GM23338 (cell line): ENCODE measurements at regions not wholly inside any gene's neighbourhood (a gene's known extent, or its start where the extent isn't known, plus 50 kb on each side); places are given as distances from the start of the nearest gene placed in this dataset.

ENCODE experiments used
- ATAC-seq: fragments of 200-7000 bp; cut with Tn5 transposase; 3 replicates; pipeline ENCODE4 v1.9.1; 2020
- DNase-seq: peaks from one replicate; pipeline ENCODE4 v3.0.0-alpha.2; 2015; ENCODE audit warnings: low spot score
- H2AFZ ChIP-seq: fragments of 200-600 bp; sonication (generic); 2 replicates; pipeline ENCODE4 v1.8.0; 2016; ENCODE audit warnings: antibody characterized with exemption, mild to moderate bottlenecking, moderate library complexity
- H3F3A ChIP-seq: fragments of 200-600 bp; sonication (generic); replicated peaks from 2 replicates; pipeline ENCODE4 v1.8.0; 2017; ENCODE audit warnings: antibody characterized with exemption, mixed run types, low read depth
- H3K27ac ChIP-seq: fragments of 200-600 bp; sonication (generic); 2 replicates; pipeline ENCODE4 v1.6.1; 2016; ENCODE audit warnings: low read depth
- H3K27me3 ChIP-seq: fragments of 200-600 bp; sonication (generic); 2 replicates; pipeline ENCODE4 v1.8.0; 2016; ENCODE audit warnings: mild to moderate bottlenecking, mixed run types, moderate library complexity; ENCODE audit not compliant: insufficient read depth
- H3K36me3 ChIP-seq: fragments of 200-600 bp; sonication (generic); 2 replicates; pipeline ENCODE4 v1.8.0; 2016; ENCODE audit warnings: mild to moderate bottlenecking; ENCODE audit not compliant: insufficient read depth
- H3K4me1 ChIP-seq: fragments of 200-600 bp; sonication (generic); 2 replicates; pipeline ENCODE4 v1.8.0; 2016; ENCODE audit warnings: mild to moderate bottlenecking, moderate library complexity; ENCODE audit not compliant: insufficient read depth
- H3K4me2 ChIP-seq: fragments of 200-600 bp; sonication (generic); 2 replicates; pipeline ENCODE4 v1.7.1; 2017; ENCODE audit warnings: mixed run types
- H3K4me3 ChIP-seq: fragments of 200-600 bp; sonication (generic); 2 replicates; pipeline ENCODE4 v1.6.1; 2016; ENCODE audit warnings: mixed run types
- H3K79me2 ChIP-seq: fragments of 200-600 bp; sonication (generic); replicated peaks from 2 replicates; pipeline ENCODE4 v1.8.0; 2017; ENCODE audit warnings: mild to moderate bottlenecking; ENCODE audit not compliant: insufficient read depth
- H3K9me2 ChIP-seq: fragments of 200-600 bp; sonication (generic); 2 replicates; pipeline ENCODE4 v1.8.0; 2017; ENCODE audit not compliant: insufficient read depth
- H4K20me1 ChIP-seq: fragments of 200-600 bp; sonication (generic); replicated peaks from 2 replicates; pipeline ENCODE4 v1.8.0; 2017; ENCODE audit warnings: mild to moderate bottlenecking; ENCODE audit not compliant: insufficient read depth
- H3K27ac Mint-ChIP-seq: 2 replicates; pipeline ENCODE4 v1.8.0; 2020; ENCODE audit warnings: inconsistent platforms, mild to moderate bottlenecking, moderate library complexity, mixed read lengths
- H3K27me3 Mint-ChIP-seq: 3 replicates; pipeline ENCODE4 v1.8.0; 2022; ENCODE audit warnings: low read depth, mild to moderate bottlenecking, moderate library complexity, mixed read lengths, inconsistent platforms; ENCODE audit not compliant: insufficient read depth, poor library complexity
- H3K36me3 Mint-ChIP-seq: 3 replicates; pipeline ENCODE4 v1.8.0; 2021; ENCODE audit warnings: low read depth, mild to moderate bottlenecking, inconsistent platforms, moderate library complexity, mixed read lengths
- H3K4me1 Mint-ChIP-seq: 3 replicates; pipeline ENCODE4 v1.8.0; 2020; ENCODE audit warnings: mild to moderate bottlenecking, inconsistent platforms, mixed read lengths
- H3K4me3 Mint-ChIP-seq: 3 replicates; pipeline ENCODE4 v1.8.0; 2021; ENCODE audit warnings: moderate library complexity, mild to moderate bottlenecking, inconsistent platforms, mixed read lengths
- H3K9me3 Mint-ChIP-seq: 3 replicates; pipeline ENCODE4 v1.8.0; 2020; ENCODE audit warnings: moderate library complexity, mild to moderate bottlenecking, inconsistent platforms, mixed read lengths
- CREB1 ChIP-seq: fragments of 250-450 bp; sonication (Bioruptor Pico); IDR thresholded peaks from 2 replicates; pipeline ENCODE4 v1.5.0; 2020; ENCODE audit warnings: low read depth, mild to moderate bottlenecking, moderate library complexity
- EZH2 ChIP-seq: fragments of 200-600 bp; sonication (generic); IDR thresholded peaks from one replicate; pipeline ENCODE4 v1.8.0; 2017; ENCODE audit warnings: antibody characterized with exemption, mild to moderate bottlenecking, low read depth; ENCODE audit not compliant: unreplicated experiment
- EZH2phosphoT487 ChIP-seq: fragments of 200-600 bp; sonication (generic); IDR thresholded peaks from one replicate; pipeline ENCODE4 v1.8.1; 2018; ENCODE audit warnings: antibody characterized with exemption; ENCODE audit not compliant: unreplicated experiment
- JUNB ChIP-seq: IDR thresholded peaks from one replicate; pipeline ENCODE4 v1.6.1; 2016; ENCODE audit warnings: antibody characterized with exemption; ENCODE audit not compliant: unreplicated experiment
- POLR2AphosphoS5 ChIP-seq: IDR thresholded peaks from 2 replicates; pipeline ENCODE4 v1.6.1; 2016; ENCODE audit warnings: antibody characterized with exemption, low read depth
- REST ChIP-seq: IDR thresholded peaks from one replicate; pipeline ENCODE4 v1.6.1; 2018; ENCODE audit warnings: antibody characterized with exemption; ENCODE audit not compliant: unreplicated experiment
- STAT1 ChIP-seq: IDR thresholded peaks from one replicate; pipeline ENCODE4 v1.6.1; 2016; ENCODE audit warnings: antibody characterized with exemption; ENCODE audit not compliant: unreplicated experiment
- ZNF114 ChIP-seq: fragments of 250-450 bp; sonication (Bioruptor Pico); IDR thresholded peaks from 2 replicates; pipeline ENCODE4 v1.5.0; 2020; ENCODE audit warnings: mild to moderate bottlenecking, moderate library complexity
- ZNF331 ChIP-seq: fragments of 250-450 bp; sonication (Bioruptor Pico); IDR thresholded peaks from 2 replicates; pipeline ENCODE4 v1.5.0; 2020; ENCODE audit warnings: low read depth, mild to moderate bottlenecking, moderate library complexity
- TF ChIP-seq, protein P1 (sequence below), 2 experiments: fragments of 200-600 bp in 1 of 2; sonication (generic) in 1 of 2; conservative IDR thresholded peaks; 2 replicates each; pipeline versions ENCODE4 v1.5.1 to v1.6.1; 2016 to 2017; ENCODE audit warnings: antibody characterized with exemption in 2 of 2, low read depth in 2 of 2, mild to moderate bottlenecking in 2 of 2, moderate library complexity in 1 of 2
- TF ChIP-seq, protein P2 (sequence below): fragments of 250-450 bp; sonication (Bioruptor Pico); IDR thresholded peaks from 2 replicates; pipeline ENCODE4 v1.5.0; 2020; ENCODE audit warnings: mild to moderate bottlenecking, moderate library complexity
- TF ChIP-seq, protein P3 (sequence below): IDR thresholded peaks from 2 replicates; pipeline ENCODE4 v1.6.1; 2016; ENCODE audit warnings: antibody characterized with exemption

DNA sequence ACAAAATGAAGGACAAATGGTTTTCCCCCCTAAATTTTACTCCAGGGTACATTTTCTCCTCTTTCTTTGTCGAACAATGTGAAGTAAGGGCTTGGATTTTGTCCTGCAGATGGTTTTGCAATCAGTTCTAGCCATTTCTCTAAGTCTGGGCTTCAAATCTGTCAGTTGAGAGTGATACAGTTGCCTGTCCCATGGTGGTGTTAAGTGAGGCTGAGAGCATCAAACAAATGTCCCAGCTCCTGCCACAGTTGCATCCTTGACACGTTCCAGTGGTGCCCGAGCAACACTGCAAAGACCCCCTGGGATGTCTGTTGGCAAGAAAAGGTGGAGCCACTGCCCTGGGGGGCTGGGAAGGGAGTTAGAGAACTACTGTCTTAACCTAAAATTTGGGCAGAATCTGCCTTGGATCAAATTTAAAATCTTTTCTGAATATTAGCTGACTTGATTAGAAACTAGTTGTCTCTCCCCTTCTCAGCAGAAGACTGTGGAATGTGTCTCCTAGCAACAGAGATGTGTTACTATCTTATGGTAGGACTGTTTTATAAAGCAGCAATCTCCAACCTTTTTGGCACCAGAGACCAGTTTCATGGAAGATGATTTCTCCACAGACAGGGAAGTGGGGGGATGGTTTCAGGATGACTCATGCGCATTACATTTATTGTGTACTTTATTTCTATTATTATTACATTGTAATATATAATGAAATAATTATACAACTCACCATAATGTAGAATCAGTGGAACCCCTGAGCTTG is 102.0 kb upstream of the STEAP1B start:
- Histone ChIP-seq H3K27me3 (no peaks in the 10 kb centered on the region), H3K79me2 (no peaks in the 10 kb centered on the region), H3K9me2 (no peaks in the 10 kb centered on the region), H3K4me3 (no peak overlapping the region), H3K4me2 (no peak overlapping the region), H2AFZ (no peak overlapping the region), H3K4me1 (peaks cover 10% of the 10 kb centered on the region), H3K36me3 (no peaks in the 10 kb centered on the region), H3F3A (no peaks in the 10 kb centered on the region), H4K20me1 (no peaks in the 10 kb centered on the region), H3K27ac (no peak overlapping the region)
- Mint-ChIP-seq H3K4me1 (peaks cover 16% of the 10 kb centered on the region; the same call in 2 of the 3 replicates), H3K27ac (0 out of 2 replicates have a peak overlapping the region, but pooled peaks have one; percentile 33), H3K4me3 (no peak overlapping the region), H3K9me3 (no peaks in the 10 kb centered on the region), H3K36me3 (no peaks in the 10 kb centered on the region), H3K27me3 (peaks cover 2% of the 10 kb centered on the region)
- no peak for ATAC-seq
- DNase-seq: no peak
- TF ChIP-seq EZH2 (no peak), STAT1 (no peak), ZNF114 (CRISPR knock-in tag) (no peak), EZH2phosphoT487 (no peak), CREB1 (no peak), REST (no peak), JUNB (no peak), POLR2AphosphoS5 (no peak), ZNF331 (CRISPR knock-in tag) (no peak)
- TF ChIP-seq, protein P1, sequence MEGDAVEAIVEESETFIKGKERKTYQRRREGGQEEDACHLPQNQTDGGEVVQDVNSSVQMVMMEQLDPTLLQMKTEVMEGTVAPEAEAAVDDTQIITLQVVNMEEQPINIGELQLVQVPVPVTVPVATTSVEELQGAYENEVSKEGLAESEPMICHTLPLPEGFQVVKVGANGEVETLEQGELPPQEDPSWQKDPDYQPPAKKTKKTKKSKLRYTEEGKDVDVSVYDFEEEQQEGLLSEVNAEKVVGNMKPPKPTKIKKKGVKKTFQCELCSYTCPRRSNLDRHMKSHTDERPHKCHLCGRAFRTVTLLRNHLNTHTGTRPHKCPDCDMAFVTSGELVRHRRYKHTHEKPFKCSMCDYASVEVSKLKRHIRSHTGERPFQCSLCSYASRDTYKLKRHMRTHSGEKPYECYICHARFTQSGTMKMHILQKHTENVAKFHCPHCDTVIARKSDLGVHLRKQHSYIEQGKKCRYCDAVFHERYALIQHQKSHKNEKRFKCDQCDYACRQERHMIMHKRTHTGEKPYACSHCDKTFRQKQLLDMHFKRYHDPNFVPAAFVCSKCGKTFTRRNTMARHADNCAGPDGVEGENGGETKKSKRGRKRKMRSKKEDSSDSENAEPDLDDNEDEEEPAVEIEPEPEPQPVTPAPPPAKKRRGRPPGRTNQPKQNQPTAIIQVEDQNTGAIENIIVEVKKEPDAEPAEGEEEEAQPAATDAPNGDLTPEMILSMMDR (conservative IDR thresholded peaks at IDR 0.05; ENCODE audit: low read depth in 2 of 2): no peak
- TF ChIP-seq, protein P2, sequence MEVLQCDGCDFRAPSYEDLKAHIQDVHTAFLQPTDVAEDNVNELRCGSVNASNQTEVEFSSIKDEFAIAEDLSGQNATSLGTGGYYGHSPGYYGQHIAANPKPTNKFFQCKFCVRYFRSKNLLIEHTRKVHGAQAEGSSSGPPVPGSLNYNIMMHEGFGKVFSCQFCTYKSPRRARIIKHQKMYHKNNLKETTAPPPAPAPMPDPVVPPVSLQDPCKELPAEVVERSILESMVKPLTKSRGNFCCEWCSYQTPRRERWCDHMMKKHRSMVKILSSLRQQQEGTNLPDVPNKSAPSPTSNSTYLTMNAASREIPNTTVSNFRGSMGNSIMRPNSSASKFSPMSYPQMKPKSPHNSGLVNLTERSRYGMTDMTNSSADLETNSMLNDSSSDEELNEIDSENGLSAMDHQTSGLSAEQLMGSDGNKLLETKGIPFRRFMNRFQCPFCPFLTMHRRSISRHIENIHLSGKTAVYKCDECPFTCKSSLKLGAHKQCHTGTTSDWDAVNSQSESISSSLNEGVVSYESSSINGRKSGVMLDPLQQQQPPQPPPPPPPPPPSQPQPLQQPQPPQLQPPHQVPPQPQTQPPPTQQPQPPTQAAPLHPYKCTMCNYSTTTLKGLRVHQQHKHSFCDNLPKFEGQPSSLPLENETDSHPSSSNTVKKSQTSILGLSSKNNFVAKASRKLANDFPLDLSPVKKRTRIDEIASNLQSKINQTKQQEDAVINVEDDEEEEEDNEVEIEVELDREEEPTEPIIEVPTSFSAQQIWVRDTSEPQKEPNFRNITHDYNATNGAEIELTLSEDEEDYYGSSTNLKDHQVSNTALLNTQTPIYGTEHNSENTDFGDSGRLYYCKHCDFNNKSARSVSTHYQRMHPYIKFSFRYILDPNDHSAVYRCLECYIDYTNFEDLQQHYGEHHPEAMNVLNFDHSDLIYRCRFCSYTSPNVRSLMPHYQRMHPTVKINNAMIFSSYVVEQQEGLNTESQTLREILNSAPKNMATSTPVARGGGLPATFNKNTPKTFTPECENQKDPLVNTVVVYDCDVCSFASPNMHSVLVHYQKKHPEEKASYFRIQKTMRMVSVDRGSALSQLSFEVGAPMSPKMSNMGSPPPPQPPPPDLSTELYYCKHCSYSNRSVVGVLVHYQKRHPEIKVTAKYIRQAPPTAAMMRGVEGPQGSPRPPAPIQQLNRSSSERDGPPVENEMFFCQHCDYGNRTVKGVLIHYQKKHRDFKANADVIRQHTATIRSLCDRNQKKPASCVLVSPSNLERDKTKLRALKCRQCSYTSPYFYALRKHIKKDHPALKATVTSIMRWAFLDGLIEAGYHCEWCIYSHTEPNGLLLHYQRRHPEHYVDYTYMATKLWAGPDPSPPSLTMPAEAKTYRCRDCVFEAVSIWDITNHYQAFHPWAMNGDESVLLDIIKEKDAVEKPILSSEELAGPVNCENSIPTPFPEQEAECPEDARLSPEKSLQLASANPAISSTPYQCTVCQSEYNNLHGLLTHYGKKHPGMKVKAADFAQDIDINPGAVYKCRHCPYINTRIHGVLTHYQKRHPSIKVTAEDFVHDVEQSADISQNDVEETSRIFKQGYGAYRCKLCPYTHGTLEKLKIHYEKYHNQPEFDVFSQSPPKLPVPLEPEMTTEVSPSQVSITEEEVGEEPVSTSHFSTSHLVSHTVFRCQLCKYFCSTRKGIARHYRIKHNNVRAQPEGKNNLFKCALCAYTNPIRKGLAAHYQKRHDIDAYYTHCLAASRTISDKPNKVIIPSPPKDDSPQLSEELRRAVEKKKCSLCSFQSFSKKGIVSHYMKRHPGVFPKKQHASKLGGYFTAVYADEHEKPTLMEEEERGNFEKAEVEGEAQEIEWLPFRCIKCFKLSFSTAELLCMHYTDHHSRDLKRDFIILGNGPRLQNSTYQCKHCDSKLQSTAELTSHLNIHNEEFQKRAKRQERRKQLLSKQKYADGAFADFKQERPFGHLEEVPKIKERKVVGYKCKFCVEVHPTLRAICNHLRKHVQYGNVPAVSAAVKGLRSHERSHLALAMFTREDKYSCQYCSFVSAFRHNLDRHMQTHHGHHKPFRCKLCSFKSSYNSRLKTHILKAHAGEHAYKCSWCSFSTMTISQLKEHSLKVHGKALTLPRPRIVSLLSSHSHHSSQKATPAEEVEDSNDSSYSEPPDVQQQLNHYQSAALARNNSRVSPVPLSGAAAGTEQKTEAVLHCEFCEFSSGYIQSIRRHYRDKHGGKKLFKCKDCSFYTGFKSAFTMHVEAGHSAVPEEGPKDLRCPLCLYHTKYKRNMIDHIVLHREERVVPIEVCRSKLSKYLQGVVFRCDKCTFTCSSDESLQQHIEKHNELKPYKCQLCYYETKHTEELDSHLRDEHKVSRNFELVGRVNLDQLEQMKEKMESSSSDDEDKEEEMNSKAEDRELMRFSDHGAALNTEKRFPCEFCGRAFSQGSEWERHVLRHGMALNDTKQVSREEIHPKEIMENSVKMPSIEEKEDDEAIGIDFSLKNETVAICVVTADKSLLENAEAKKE (CRISPR knock-in tag): no peak
- TF ChIP-seq, protein P3, sequence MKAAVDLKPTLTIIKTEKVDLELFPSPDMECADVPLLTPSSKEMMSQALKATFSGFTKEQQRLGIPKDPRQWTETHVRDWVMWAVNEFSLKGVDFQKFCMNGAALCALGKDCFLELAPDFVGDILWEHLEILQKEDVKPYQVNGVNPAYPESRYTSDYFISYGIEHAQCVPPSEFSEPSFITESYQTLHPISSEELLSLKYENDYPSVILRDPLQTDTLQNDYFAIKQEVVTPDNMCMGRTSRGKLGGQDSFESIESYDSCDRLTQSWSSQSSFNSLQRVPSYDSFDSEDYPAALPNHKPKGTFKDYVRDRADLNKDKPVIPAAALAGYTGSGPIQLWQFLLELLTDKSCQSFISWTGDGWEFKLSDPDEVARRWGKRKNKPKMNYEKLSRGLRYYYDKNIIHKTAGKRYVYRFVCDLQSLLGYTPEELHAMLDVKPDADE: no peak
